B cell (primary cell): ENCODE measurements at regions not wholly inside any gene's neighbourhood (a gene's known extent, or its start where the extent isn't known, plus 50 kb on each side); places are given as distances from the start of the nearest gene placed in this dataset.

ENCODE experiments used
- CTCF ChIP-seq: fragments of 200-600 bp; IDR thresholded peaks from one replicate; pipeline ENCODE4 v1.8.0; 2022; ENCODE audit warnings: antibody characterized with exemption, mild to moderate bottlenecking
- EZH2 ChIP-seq: IDR thresholded peaks from 2 replicates; pipeline ENCODE4 v1.6.1; 2012; ENCODE audit warnings: borderline replicate concordance, low read depth, mild to moderate bottlenecking, moderate library complexity, low read length; ENCODE audit not compliant: insufficient read depth, poor library complexity, severe bottlenecking

- TF ChIP-seq CTCF (no peak), EZH2 (no peak)
These were observed 338.3 kb upstream of the FSTL5 start for GRCh38 chr4:162502109-162502508.
